Tibial artery (tissue), 4 donors: ENCODE measurements at regions not wholly inside any gene's neighbourhood (a gene's known extent, or its start where the extent isn't known, plus 50 kb on each side); places are given as distances from the start of the nearest gene placed in this dataset.
"Not testable (repeated sequence)": the region's sequence is repeated elsewhere in the genome, so short reads cannot be mapped to it uniquely, and the experiment has no call there.

Experiments
- DNase-seq, 2 donors: peaks; one replicate each; pipeline ENCODE4 v3.0.0-alpha.2; 2019
- H3K27ac ChIP-seq, 2 donors: fragments of 200-600 bp; sonication (generic) in 1 of 2; 1 replicate in 1 of 2; 2 replicates in 1 of 2; pipeline ENCODE4 v1.5.1; 2018 to 2019; ENCODE audit warnings: mild to moderate bottlenecking in 1 of 2
- H3K27me3 ChIP-seq, 2 donors: fragments of 200-600 bp; sonication (generic) in 1 of 2; one replicate each; pipeline versions ENCODE4 v1.5.1 to v1.6.0; 2016 to 2019
- H3K36me3 ChIP-seq, 3 donors: fragments of 200-600 bp; sonication (generic) in 2 of 3; one replicate each; pipeline ENCODE4 v1.5.1; 2016 to 2019; ENCODE audit warnings: mild to moderate bottlenecking in 2 of 3
- H3K4me1 ChIP-seq, 4 donors: fragments of 200-600 bp; sonication (generic) in 2 of 4; 1 replicate in 3 of 4; 2 replicates in 1 of 4; pipeline ENCODE4 v1.5.1; 2016 to 2019
- H3K4me3 ChIP-seq, 2 donors: fragments of 200-600 bp; sonication (generic) in 1 of 2; 1 replicate in 1 of 2; 2 replicates in 1 of 2; pipeline ENCODE4 v1.5.1; 2018 to 2019; ENCODE audit warnings: mild to moderate bottlenecking in 2 of 2
- H3K9me3 ChIP-seq, 3 donors: fragments of 200-600 bp; sonication (generic) in 1 of 3; one replicate each; pipeline ENCODE4 v1.5.1; 2016 to 2019
- intact Hi-C: fragments of 100-400 bp; cut with DNase I; formaldehyde crosslinking; loops from one replicate; pipeline ENCODE4 v1.15.0; 2023; ENCODE audit warnings: low total_unique reads
- TF ChIP-seq, protein P1 (sequence below), 2 experiments: fragments of 200-600 bp in 1 of 2; fragments of 450-650 bp in 1 of 2; IDR thresholded peaks; one replicate each; pipeline ENCODE4 v1.5.1; 2017 to 2019; ENCODE audit warnings: antibody characterized with exemption in 2 of 2, mild to moderate bottlenecking in 1 of 2, moderate library complexity in 1 of 2

DNA sequence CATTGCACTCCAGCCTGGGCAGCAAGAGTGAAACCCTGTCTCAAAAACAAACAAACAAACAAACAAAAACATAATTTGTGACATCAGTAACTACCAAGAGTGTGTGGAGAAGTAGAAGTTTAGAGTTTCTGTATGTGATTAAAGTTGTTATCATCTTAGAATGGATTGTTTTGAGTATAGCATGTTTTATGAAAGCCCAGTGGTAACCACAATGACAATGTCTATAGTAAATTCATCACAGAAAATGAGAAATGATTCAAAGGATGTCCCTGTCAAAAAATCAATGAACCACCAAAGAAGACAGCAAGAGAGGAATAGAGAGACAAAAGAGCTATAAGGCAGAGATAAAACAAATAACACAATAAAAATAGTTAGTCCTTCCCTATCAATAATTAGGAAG is 1299.2 kb downstream of the CNTNAP5 start:
- H3K27ac ChIP-seq, result no peak overlapping the region
- intact Hi-C loops, result no loop called here
- no peaks in the 10 kb centered on the region for H3K36me3 ChIP-seq
- no peaks in the 10 kb centered on the region for H3K4me1 ChIP-seq
- TF ChIP-seq, protein P1, sequence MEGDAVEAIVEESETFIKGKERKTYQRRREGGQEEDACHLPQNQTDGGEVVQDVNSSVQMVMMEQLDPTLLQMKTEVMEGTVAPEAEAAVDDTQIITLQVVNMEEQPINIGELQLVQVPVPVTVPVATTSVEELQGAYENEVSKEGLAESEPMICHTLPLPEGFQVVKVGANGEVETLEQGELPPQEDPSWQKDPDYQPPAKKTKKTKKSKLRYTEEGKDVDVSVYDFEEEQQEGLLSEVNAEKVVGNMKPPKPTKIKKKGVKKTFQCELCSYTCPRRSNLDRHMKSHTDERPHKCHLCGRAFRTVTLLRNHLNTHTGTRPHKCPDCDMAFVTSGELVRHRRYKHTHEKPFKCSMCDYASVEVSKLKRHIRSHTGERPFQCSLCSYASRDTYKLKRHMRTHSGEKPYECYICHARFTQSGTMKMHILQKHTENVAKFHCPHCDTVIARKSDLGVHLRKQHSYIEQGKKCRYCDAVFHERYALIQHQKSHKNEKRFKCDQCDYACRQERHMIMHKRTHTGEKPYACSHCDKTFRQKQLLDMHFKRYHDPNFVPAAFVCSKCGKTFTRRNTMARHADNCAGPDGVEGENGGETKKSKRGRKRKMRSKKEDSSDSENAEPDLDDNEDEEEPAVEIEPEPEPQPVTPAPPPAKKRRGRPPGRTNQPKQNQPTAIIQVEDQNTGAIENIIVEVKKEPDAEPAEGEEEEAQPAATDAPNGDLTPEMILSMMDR (IDR thresholded peaks at IDR 0.05), result no peak
- H3K27me3 ChIP-seq, result no peaks in the 10 kb centered on the region
- no peak overlapping the region for H3K4me3 ChIP-seq
- no peaks in the 10 kb centered on the region for H3K9me3 ChIP-seq
- no peak for DNase-seq

DNA sequence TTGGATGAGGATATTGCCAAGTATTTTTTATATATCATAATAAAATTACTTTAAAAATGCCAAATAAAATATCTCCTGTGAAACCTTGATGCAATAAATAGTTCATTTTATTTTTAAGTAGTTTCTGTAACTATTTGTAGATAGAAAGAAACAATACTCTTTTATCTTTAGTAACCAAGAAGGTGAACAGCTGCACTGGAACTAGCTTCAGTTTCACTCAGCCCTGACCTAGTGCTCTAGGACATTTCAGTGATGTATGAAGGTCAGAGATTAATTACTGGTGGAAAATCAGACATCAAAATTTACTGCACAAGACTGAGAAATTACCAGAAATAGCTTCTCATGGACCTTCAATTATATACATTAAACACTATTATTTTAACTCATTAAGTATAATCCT is 1305.0 kb downstream of the CNTNAP5 start:
- no peaks in the 10 kb centered on the region for H3K36me3 ChIP-seq
- TF ChIP-seq, protein P1 (IDR thresholded peaks at IDR 0.05), result no peak

DNA sequence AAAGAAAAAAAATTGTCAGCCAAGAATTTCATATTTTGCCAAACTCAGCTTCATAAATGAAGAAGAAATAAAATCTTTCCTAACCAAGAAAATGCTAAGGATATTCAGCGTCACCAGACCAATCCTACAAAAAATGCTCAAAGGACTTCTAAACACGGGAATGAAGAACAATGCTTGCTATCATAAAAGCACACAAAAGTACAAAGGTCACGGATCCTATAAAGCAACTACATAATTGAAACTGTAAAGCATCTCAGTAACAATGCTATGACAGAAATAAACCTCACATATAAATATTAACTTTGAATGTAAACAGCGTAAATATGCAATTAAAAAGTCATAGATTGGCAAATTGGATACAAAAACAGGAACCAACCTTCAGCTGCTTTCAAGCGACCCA is 1314.6 kb upstream of the GYPC start:
- Histone ChIP-seq H3K4me1 (no peaks in the 10 kb centered on the region), H3K27ac (no peak overlapping the region), H3K9me3 (no peaks in the 10 kb centered on the region), H3K4me3 (no peak overlapping the region), H3K36me3 (no peaks in the 10 kb centered on the region), H3K27me3 (no peaks in the 10 kb centered on the region)
- TF ChIP-seq, protein P1 (IDR thresholded peaks at IDR 0.05), result no peak
- intact Hi-C loops, result no loop called here
- no peak for DNase-seq

More for the DNA sequence above, 1305.0 kb downstream of the CNTNAP5 start:
- no peaks in the 10 kb centered on the region for H3K9me3 ChIP-seq
- no peaks in the 10 kb centered on the region for H3K4me1 ChIP-seq
- H3K4me3 ChIP-seq, result no peak overlapping the region
- H3K27me3 ChIP-seq, result no peaks in the 10 kb centered on the region
- intact Hi-C loops, result no loop called here
- DNase-seq, result no peak
- no peak overlapping the region for H3K27ac ChIP-seq

DNA sequence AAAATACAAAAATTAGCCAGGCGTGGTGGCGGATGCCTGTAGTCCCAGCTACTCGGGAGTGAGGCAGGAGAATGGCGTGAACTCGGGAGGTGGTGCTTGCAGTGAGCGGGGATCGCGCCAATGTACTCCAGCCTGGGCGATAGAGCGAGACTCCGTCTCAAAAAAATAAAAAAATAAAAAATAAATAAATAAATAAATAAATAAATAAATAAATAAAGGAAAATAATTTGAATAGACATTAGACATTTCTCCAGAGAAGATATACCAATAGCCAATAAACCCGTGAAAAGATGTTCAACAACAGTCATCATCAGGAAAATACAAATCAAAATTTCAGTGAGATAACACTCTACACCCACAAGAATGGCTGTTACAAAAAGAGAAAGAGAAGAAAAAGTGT is 1302.4 kb upstream of the GYPC start:
- H3K4me3 ChIP-seq, intact Hi-C loops, H3K36me3 ChIP-seq, H3K27me3 ChIP-seq, H3K4me1 ChIP-seq, H3K27ac ChIP-seq, H3K9me3 ChIP-seq, DNase-seq: not testable (repeated sequence)

DNA sequence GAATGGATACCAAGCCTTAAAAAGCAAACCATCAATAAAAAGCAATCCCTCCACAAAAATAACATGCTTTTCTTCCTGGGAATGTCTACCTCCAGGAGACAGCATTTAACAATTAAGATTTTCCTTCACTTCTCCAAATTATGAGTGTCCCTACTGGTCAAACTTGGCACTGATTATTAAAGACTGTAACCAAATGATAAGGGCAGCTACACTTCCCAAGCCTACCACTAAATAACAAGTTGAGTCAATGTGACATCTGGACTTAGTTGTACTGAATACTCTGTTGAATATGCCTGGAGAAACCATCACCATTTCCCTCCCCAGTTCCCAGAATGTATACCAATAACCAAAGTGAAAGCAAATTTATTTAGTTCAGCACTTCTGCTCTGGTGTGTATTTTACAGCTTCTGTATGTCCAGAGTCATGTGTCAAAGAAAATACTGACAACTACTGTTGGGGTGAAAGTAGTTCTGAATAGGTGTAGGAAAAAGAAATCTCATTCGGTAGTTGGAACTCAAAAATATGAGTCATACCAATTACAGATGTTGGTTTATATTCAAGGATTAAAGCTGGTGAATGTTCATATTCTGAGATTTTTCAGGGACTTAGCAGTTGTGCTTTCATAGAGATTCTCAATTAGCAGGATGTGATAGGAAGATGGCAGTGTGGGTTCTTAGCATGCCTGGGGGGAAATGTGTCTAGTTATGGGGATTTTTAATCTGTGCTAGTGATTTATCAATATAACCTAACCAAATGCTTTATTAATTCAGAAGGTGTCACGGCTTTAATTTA is 1291.6 kb upstream of the GYPC start:
- H3K4me3 ChIP-seq, result no peak overlapping the region
- DNase-seq, result no peak
- H3K36me3 ChIP-seq, result no peaks in the 10 kb centered on the region
- no peaks in the 10 kb centered on the region for H3K4me1 ChIP-seq
- TF ChIP-seq, protein P1 (IDR thresholded peaks at IDR 0.05), result no peak
- H3K27ac ChIP-seq, result no peak overlapping the region
- intact Hi-C loops, result no loop called here
- H3K9me3 ChIP-seq, result no peaks in the 10 kb centered on the region
- H3K27me3 ChIP-seq, result no peaks in the 10 kb centered on the region

DNA sequence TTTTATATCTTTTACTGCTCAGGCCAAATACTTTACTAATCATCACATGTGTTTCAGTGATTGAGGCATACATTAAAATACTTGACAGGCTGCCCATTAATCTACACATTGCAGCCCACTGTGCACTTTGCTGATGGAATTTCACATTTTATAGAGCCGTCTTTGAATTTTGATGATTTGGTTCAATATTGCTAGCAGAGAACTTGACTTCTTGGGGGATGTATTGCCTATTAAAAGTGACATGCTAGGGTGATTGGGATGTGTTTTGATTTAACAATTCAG is 1291.0 kb upstream of the GYPC start:
- H3K27ac ChIP-seq, result no peak overlapping the region
- no peaks in the 10 kb centered on the region for H3K9me3 ChIP-seq
- no peaks in the 10 kb centered on the region for H3K4me1 ChIP-seq
- no peak overlapping the region for H3K4me3 ChIP-seq
- no peaks in the 10 kb centered on the region for H3K27me3 ChIP-seq
- TF ChIP-seq, protein P1 (IDR thresholded peaks at IDR 0.05), result no peak
- no peak for DNase-seq
- no peaks in the 10 kb centered on the region for H3K36me3 ChIP-seq
- intact Hi-C loops, result no loop called here
